ENCODE measurements at regions not wholly inside any gene's neighbourhood (a gene's known extent, or its start where the extent isn't known, plus 50 kb on each side); places are given as distances from the start of the nearest gene placed in this dataset.

- TF ChIP-seq CTCF (IDR thresholded peaks at IDR 0.05; ENCODE audit: poor library complexity) (no peak), EZH2phosphoT487 (IDR thresholded peaks at IDR 0.05; ENCODE audit: low read depth, severe bottlenecking, unreplicated experiment) (no peak)
Measured at GRCh38 chr7:79880312-79880711, 254.3 kb upstream of the GNAI1 start.

All from hepatocyte (in vitro differentiated cells).